RWPE2 (cell line): ENCODE measurements at regions not wholly inside any gene's neighbourhood (a gene's known extent, or its start where the extent isn't known, plus 50 kb on each side); places are given as distances from the start of the nearest gene placed in this dataset.
"Not testable (repeated sequence)": the region's sequence is repeated elsewhere in the genome, so short reads cannot be mapped to it uniquely, and the experiment has no call there.

Experiments used
- ATAC-seq: fragments of 200-7000 bp; cut with Tn5 transposase; 3 replicates; pipeline ENCODE4 v1.9.1; 2021; ENCODE audit warnings: low read depth
- DNase-seq: peaks from one replicate; pipeline ENCODE4 v3.0.0-alpha.2; 2020; ENCODE audit warnings: low spot score
- H3K27ac ChIP-seq: fragments of 450-650 bp; 2 replicates; pipeline ENCODE4 v1.5.1; 2017; ENCODE audit warnings: mild to moderate bottlenecking; ENCODE audit not compliant: poor library complexity, severe bottlenecking
- H3K27me3 ChIP-seq: fragments of 250-450 bp; sonication (Bioruptor Pico); 2 replicates; pipeline ENCODE4 v1.5.1; 2021; ENCODE audit warnings: mild to moderate bottlenecking, moderate library complexity; ENCODE audit not compliant: insufficient read depth, poor library complexity, severe bottlenecking
- H3K36me3 ChIP-seq: fragments of 250-450 bp; sonication (Bioruptor Pico); 2 replicates; pipeline ENCODE4 v1.5.1; 2020; ENCODE audit warnings: low read depth, mild to moderate bottlenecking, moderate library complexity
- H3K4me1 ChIP-seq: fragments of 250-450 bp; sonication (Bioruptor Pico); 2 replicates; pipeline ENCODE4 v1.5.1; 2021; ENCODE audit warnings: mild to moderate bottlenecking, moderate library complexity; ENCODE audit not compliant: insufficient read depth, poor library complexity, severe bottlenecking
- H3K4me3 ChIP-seq: fragments of 250-450 bp; sonication (Bioruptor Pico); 2 replicates; pipeline ENCODE4 v1.5.1; 2021; ENCODE audit warnings: mild to moderate bottlenecking, moderate library complexity; ENCODE audit not compliant: severe bottlenecking
- H3K9me3 ChIP-seq: fragments of 250-450 bp; sonication (Bioruptor Pico); 2 replicates; pipeline ENCODE4 v1.5.1; 2021; ENCODE audit warnings: mild to moderate bottlenecking, moderate library complexity; ENCODE audit not compliant: severe bottlenecking
- TF ChIP-seq, protein P1 (sequence below): fragments of 450-650 bp; IDR thresholded peaks from one replicate; pipeline ENCODE4 v1.5.1; 2017; ENCODE audit warnings: mild to moderate bottlenecking, moderate library complexity; ENCODE audit not compliant: poor library complexity, severe bottlenecking

DNA sequence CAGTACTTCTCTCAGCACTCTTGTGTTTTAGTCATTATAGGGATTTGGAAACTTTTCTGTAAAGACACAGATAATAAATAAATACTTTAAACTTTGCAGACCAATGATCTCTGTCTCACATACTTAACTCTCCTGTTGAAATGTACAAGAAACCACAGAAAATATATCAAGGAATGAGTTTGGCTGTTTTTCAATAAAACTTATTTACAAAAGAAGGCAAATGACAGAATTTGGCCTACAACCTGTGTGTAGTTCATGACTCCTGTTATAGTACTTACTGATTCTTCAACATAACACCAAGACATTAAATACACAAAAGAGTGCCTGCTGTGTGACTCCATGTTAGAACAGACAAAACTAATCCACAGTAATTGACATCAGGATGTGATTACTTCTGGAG is 510.0 kb upstream of the PHF14 start:
- no peaks in the 10 kb centered on the region for H3K9me3 ChIP-seq
- H3K27me3 ChIP-seq, result no peaks in the 10 kb centered on the region
- no peak overlapping the region for H3K4me3 ChIP-seq
- TF ChIP-seq, protein P1, sequence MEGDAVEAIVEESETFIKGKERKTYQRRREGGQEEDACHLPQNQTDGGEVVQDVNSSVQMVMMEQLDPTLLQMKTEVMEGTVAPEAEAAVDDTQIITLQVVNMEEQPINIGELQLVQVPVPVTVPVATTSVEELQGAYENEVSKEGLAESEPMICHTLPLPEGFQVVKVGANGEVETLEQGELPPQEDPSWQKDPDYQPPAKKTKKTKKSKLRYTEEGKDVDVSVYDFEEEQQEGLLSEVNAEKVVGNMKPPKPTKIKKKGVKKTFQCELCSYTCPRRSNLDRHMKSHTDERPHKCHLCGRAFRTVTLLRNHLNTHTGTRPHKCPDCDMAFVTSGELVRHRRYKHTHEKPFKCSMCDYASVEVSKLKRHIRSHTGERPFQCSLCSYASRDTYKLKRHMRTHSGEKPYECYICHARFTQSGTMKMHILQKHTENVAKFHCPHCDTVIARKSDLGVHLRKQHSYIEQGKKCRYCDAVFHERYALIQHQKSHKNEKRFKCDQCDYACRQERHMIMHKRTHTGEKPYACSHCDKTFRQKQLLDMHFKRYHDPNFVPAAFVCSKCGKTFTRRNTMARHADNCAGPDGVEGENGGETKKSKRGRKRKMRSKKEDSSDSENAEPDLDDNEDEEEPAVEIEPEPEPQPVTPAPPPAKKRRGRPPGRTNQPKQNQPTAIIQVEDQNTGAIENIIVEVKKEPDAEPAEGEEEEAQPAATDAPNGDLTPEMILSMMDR, result no peak
- no peak overlapping the region for H3K27ac ChIP-seq
- DNase-seq, result no peak
- no peaks in the 10 kb centered on the region for H3K36me3 ChIP-seq
- ATAC-seq, result no peak
- no peaks in the 10 kb centered on the region for H3K4me1 ChIP-seq

DNA sequence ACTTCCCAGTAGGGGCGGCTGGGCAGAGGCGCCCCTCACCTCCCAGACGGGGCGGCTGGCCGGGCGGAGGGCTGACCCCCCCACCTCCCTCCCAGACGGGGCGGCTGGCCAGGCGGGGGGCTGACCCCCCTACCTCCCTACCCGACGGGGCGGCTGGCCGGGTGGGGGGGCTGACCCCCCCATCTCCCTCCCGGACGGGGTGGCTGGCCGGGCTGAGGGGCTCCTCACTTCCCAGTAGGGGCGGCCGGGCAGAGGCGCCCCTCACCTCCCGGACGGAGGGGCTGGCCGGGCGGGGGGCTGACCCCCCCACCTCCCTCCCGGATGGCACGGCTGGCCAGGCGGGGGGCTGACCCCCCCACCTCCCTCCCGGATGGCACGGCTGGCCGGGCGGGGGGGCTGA is 508.1 kb upstream of the PHF14 start:
- not testable (repeated sequence) for H3K27ac ChIP-seq, H3K4me3 ChIP-seq, DNase-seq, H3K36me3 ChIP-seq, H3K27me3 ChIP-seq, ATAC-seq, H3K9me3 ChIP-seq, H3K4me1 ChIP-seq

DNA sequence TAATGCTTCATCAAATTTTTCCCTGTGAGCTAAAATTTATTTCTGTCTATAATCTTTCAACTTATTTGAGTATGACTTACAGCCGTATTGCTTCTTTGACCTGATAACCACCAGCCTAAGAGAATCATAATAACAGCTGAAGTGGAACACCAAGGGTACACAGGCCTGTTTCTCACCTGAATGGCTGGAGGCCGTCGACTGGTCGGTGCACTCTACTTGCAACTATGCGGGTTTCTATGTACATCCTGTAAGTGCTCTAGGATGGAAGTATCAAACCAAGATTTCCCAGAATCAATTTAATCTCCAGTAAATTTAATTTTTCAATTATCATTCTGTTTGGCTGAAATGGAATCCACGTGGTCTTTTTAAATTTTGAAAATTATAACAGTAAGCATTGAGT is 504.8 kb upstream of the PHF14 start:
- TF ChIP-seq, protein P1, result no peak
- ATAC-seq (no peak), DNase-seq (no peak)
- H3K27me3 ChIP-seq, result no peaks in the 10 kb centered on the region
- H3K36me3 ChIP-seq, result no peaks in the 10 kb centered on the region
- no peak overlapping the region for H3K27ac ChIP-seq
- H3K9me3 ChIP-seq, result no peaks in the 10 kb centered on the region
- H3K4me3 ChIP-seq, result no peak overlapping the region
- peaks cover 7% of the 10 kb centered on the region for H3K4me1 ChIP-seq

DNA sequence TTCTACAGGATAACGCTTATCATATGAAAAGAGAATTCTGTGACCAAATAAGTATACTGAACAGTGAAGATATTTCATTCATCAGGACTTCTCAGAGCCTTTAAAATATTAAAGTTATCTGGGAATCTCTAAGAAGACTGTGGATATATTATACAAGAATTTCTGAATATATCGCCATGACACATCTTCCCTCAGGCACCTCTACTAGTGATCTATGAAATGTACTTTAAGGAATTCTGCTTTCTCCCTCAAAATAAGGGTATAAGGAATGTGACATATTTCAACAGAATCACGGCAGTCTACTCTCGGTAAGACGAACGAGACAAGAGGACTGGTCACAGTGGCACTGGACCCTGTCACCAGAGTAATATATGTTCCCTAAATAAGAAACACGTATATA is 504.2 kb upstream of the PHF14 start:
- no peak for ATAC-seq
- no peak overlapping the region for H3K4me3 ChIP-seq
- TF ChIP-seq, protein P1, result no peak

DNA sequence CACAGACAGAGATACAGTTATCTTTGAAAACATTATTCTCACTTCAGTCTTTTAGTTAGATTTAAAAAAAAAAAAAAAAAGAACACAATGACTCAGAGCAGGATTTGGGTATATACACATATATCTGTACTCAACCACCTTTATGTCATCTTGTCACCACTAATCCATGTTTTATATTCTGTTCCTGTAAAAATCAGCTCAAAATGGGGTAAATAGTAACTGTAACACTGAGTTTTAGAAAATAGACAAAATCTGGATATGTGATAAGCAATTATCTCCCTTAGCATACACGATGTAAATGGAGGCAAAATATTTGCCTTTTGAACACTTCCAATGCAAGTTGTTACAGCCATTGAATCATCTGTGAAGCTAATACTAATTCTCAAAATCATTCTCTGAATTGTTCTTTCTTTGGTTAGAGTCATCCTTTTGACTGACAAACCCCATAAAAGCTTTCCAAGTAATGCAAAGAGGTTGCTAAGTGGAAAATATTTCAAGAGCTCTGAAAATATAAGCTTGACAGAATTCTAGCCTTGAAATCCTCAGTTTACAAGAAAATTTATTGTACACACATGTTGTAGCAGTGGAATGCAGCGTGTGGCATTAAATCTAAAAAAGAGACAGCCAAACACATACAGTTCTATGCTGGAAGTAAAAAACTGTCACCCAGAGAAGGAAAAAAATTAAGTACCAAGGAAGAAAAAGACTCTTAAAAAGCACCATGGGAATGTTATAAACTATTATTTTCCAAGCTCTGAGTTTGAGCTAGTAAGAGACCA is 502.2 kb upstream of the PHF14 start:
- ATAC-seq (no peak), DNase-seq (no peak)
- Histone ChIP-seq H3K27ac (no peak overlapping the region), H3K27me3 (no peaks in the 10 kb centered on the region), H3K36me3 (no peaks in the 10 kb centered on the region), H3K4me1 (peaks cover 14% of the 10 kb centered on the region), H3K9me3 (no peaks in the 10 kb centered on the region), H3K4me3 (no peak overlapping the region)
- TF ChIP-seq, protein P1, result no peak

More for the DNA sequence above, 504.2 kb upstream of the PHF14 start:
- Histone ChIP-seq H3K9me3 (no peaks in the 10 kb centered on the region), H3K27ac (no peak overlapping the region), H3K27me3 (no peaks in the 10 kb centered on the region), H3K4me1 (peaks cover 12% of the 10 kb centered on the region), H3K36me3 (no peaks in the 10 kb centered on the region)
- no peak for DNase-seq
